SU-DHL-6 (cell line): ENCODE measurements at regions not wholly inside any gene's neighbourhood (a gene's known extent, or its start where the extent isn't known, plus 50 kb on each side); places are given as distances from the start of the nearest gene placed in this dataset.

ENCODE experiments used
- EZH2phosphoT487 ChIP-seq: fragments of 200-600 bp; sonication (generic), shearing (Covaris generic); conservative IDR thresholded peaks from 2 replicates; pipeline ENCODE4 v1.6.1; 2018; ENCODE audit warnings: mild to moderate bottlenecking, antibody characterized with exemption, low read length, moderate library complexity, mixed read lengths
- TF ChIP-seq, protein P1 (sequence below): fragments of 200-600 bp; sonication (generic); IDR thresholded peaks from one replicate; pipeline ENCODE4 v1.5.1; 2017; ENCODE audit warnings: antibody characterized with exemption, mild to moderate bottlenecking, low read length, moderate library complexity; ENCODE audit not compliant: insufficient read depth, poor library complexity, severe bottlenecking

- TF ChIP-seq, protein P1, sequence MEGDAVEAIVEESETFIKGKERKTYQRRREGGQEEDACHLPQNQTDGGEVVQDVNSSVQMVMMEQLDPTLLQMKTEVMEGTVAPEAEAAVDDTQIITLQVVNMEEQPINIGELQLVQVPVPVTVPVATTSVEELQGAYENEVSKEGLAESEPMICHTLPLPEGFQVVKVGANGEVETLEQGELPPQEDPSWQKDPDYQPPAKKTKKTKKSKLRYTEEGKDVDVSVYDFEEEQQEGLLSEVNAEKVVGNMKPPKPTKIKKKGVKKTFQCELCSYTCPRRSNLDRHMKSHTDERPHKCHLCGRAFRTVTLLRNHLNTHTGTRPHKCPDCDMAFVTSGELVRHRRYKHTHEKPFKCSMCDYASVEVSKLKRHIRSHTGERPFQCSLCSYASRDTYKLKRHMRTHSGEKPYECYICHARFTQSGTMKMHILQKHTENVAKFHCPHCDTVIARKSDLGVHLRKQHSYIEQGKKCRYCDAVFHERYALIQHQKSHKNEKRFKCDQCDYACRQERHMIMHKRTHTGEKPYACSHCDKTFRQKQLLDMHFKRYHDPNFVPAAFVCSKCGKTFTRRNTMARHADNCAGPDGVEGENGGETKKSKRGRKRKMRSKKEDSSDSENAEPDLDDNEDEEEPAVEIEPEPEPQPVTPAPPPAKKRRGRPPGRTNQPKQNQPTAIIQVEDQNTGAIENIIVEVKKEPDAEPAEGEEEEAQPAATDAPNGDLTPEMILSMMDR, result no peak
- TF ChIP-seq EZH2phosphoT487, result no peak
These were observed 64.0 kb downstream of the ZFP36L2 start for GRCh38 chr2:43162511-43162776.
